Testis (tissue), 2 donors: ENCODE measurements at regions not wholly inside any gene's neighbourhood (a gene's known extent, or its start where the extent isn't known, plus 50 kb on each side); places are given as distances from the start of the nearest gene placed in this dataset.
"Not testable (repeated sequence)": the region's sequence is repeated elsewhere in the genome, so short reads cannot be mapped to it uniquely, and the experiment has no call there.

ENCODE experiments used
- POLR2A ChIP-seq: fragments of 450-650 bp; IDR thresholded peaks from one replicate; pipeline ENCODE4 v1.6.1; 2017; ENCODE audit warnings: antibody characterized with exemption, mild to moderate bottlenecking, moderate library complexity
- TF ChIP-seq, protein P1 (sequence below), 3 experiments: fragments of 450-650 bp in 2 of 3; fragments of 200-600 bp in 1 of 3; sonication (generic) in 1 of 3; IDR thresholded peaks; one replicate each; pipeline ENCODE4 v1.5.1; 2016 to 2019; ENCODE audit warnings: antibody characterized with exemption in 3 of 3, mild to moderate bottlenecking in 2 of 3, moderate library complexity in 1 of 3

DNA sequence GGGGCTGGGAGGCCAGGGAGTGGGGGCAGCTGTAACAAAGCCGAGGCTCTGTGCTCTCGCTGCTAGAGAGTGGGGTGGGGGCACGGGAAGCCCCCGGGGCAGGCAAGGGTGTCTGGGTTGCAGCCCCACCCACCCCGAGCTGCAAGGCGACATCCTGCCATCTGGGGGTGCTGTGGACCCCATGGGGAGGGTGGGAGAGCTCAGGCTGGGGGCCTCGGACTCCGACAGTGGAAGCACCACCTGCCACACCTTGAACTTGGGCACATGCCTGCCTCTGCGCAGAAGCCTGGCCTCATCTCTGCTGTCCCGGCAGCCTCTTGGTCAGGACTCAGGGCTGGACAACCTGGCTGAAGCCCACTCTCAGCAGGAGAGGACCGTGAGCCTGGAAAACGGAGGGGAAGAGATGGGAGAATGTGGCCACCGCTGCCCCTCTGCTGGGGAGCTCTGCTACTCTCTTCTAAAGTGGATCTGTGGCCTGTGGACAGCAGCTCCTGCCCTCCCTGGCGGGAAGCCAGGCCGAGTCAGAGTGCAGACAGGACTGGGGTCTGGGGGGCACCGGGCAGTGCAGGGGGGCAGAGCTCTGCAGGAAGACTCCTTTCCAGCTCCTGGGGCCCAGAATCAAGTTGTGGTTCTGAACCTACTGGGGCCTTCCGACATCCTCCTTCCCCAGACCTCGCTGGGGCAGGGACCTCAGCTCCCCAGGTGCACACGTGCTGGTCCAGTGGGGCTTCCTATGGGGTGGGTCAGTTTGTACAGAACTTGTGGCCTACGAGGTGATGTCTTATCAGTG lies 207.2 kb downstream of the BANP start:
- TF ChIP-seq, protein P1, sequence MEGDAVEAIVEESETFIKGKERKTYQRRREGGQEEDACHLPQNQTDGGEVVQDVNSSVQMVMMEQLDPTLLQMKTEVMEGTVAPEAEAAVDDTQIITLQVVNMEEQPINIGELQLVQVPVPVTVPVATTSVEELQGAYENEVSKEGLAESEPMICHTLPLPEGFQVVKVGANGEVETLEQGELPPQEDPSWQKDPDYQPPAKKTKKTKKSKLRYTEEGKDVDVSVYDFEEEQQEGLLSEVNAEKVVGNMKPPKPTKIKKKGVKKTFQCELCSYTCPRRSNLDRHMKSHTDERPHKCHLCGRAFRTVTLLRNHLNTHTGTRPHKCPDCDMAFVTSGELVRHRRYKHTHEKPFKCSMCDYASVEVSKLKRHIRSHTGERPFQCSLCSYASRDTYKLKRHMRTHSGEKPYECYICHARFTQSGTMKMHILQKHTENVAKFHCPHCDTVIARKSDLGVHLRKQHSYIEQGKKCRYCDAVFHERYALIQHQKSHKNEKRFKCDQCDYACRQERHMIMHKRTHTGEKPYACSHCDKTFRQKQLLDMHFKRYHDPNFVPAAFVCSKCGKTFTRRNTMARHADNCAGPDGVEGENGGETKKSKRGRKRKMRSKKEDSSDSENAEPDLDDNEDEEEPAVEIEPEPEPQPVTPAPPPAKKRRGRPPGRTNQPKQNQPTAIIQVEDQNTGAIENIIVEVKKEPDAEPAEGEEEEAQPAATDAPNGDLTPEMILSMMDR (IDR thresholded peaks at IDR 0.05): not testable (repeated sequence)
- not testable (repeated sequence) for TF ChIP-seq POLR2A
